ENCODE measurements at regions not wholly inside any gene's neighbourhood (a gene's known extent, or its start where the extent isn't known, plus 50 kb on each side); places are given as distances from the start of the nearest gene placed in this dataset.

GRCh38 chr1:112322018-112322417 lies 74.0 kb upstream of the CTTNBP2NL start:
- Mint-ChIP-seq H3K36me3 (ENCODE audit: low read depth) (no peaks in the 10 kb centered on the region), H3K4me3 (no peak overlapping the region), H3K27me3 (ENCODE audit: low read depth, poor library complexity) (peaks cover 35% of the 10 kb centered on the region), H3K27ac (no peak overlapping the region), H3K4me1 (peaks cover 4% of the 10 kb centered on the region), H3K9me3 (no peaks in the 10 kb centered on the region)
- TF ChIP-seq CTCF (IDR thresholded peaks at IDR 0.05), result no peak
- DNase-seq, result no peak

GRCh38 chr1:112322983-112323678 lies 72.9 kb upstream of the CTTNBP2NL start:
- Mint-ChIP-seq H3K36me3 (ENCODE audit: low read depth) (no peaks in the 10 kb centered on the region), H3K9me3 (no peaks in the 10 kb centered on the region), H3K27ac (no peak overlapping the region), H3K27me3 (ENCODE audit: low read depth, poor library complexity) (peaks cover 41% of the 10 kb centered on the region), H3K4me1 (no peaks in the 10 kb centered on the region), H3K4me3 (no peak overlapping the region)
- DNase-seq, result no peak
- TF ChIP-seq CTCF (IDR thresholded peaks at IDR 0.05), result no peak

GRCh38 chr1:112325504-112325903 lies 70.5 kb upstream of the CTTNBP2NL start:
- Mint-ChIP-seq H3K27ac (no peak overlapping the region), H3K4me1 (no peaks in the 10 kb centered on the region), H3K4me3 (no peak overlapping the region), H3K36me3 (ENCODE audit: low read depth) (no peaks in the 10 kb centered on the region), H3K27me3 (ENCODE audit: low read depth, poor library complexity) (peaks cover 41% of the 10 kb centered on the region), H3K9me3 (no peaks in the 10 kb centered on the region)
- no peak for TF ChIP-seq CTCF (IDR thresholded peaks at IDR 0.05)
- DNase-seq, result peak; percentile 9

DNA sequence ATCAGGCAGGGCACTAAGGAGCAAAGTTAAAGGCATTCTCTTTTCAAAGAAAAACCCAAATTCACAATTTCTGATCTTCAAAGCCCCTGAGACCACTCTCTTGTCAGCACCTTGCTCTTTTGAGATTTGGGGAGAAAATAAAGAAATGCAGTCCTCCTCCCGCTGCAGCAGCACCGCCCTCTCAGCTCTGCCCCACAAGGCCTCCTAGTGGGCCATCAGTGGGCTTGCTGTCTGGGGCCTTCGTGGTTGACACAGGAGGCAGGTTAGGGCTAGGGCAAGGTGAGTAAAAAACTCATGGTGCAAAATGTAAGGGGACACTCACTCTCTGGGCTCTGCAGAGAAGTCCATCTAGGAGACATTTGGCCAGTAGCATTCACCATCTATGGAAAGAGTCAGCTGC lies 67.4 kb upstream of the CTTNBP2NL start:
- Mint-ChIP-seq H3K27ac (no peak overlapping the region), H3K4me3 (no peak overlapping the region), H3K27me3 (ENCODE audit: low read depth, poor library complexity) (peaks cover 31% of the 10 kb centered on the region), H3K36me3 (ENCODE audit: low read depth) (no peaks in the 10 kb centered on the region), H3K4me1 (no peaks in the 10 kb centered on the region), H3K9me3 (no peaks in the 10 kb centered on the region)
- no peak for TF ChIP-seq CTCF (IDR thresholded peaks at IDR 0.05)
- DNase-seq, result no peak

DNA sequence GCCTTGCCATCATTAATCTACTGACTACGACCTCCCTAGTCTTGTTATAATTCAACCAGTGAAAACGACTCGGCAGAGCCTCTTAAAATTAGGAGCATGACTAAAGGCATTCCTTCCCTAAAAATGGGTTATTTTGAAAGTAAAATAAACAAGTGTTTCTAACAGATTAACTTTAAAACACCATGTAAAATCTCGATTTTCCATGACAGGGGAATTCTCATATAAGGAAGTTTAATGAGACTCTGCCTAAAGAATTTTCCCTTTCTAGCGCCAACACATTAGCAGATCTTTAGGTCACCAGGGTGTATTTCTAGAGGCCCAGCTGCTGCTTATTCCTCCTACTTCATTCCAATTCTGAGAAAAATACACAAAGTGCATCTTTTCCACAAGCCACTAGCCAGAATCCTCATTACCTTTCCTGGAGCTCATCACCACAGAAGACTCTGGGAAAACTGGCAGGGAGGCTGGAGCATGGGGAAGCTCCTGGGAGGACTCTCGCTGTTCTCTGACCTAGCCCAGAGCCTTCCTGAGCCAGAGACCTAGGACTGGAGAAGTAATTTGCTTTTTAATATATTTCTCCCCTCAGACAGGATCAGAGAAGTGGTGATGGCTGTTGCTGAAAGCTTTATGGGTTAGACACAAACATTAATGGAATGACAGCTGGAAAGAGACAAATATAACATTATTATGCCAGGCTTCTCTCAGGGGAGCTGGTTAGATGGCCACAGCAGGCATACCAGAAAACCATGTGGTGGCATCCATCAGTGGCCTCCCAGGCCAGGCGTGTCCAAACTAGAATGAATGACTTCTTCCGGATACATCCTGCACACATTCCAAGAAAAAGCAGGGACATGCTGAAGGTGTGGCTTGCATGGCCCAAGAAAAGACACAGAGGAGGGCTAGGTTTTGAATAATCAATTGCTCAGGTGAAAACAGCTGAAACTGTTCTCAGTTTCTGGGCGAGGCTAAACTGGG lies 63.6 kb upstream of the CTTNBP2NL start:
- no peak for TF ChIP-seq CTCF (IDR thresholded peaks at IDR 0.05)
- Mint-ChIP-seq H3K36me3 (ENCODE audit: low read depth) (no peaks in the 10 kb centered on the region), H3K4me3 (no peak overlapping the region), H3K4me1 (no peaks in the 10 kb centered on the region), H3K27ac (no peak overlapping the region), H3K27me3 (ENCODE audit: low read depth, poor library complexity) (peaks cover 25% of the 10 kb centered on the region), H3K9me3 (no peaks in the 10 kb centered on the region)
- DNase-seq, result no peak

All from nephron progenitor cell (in vitro differentiated cells).